ENCODE measurements at regions not wholly inside any gene's neighbourhood (a gene's known extent, or its start where the extent isn't known, plus 50 kb on each side); places are given as distances from the start of the nearest gene placed in this dataset.

DNA sequence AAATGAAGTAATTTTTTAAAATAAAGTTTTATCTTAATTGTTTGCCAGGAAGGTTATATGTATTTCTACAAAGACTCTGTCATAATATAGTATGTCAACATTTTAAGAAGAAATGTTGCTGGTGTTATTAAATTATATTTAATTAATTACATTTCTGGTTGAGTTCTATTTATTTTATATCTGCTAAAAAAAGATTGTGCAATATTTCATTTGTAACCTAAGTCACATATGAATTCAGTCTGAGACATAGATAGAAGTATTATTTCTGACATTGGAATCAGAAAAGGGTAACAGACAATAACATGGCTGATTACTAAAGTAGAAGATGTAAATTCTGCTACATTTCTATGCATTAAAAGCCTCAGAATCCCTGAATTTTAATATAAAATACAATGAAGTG is 1985.1 kb downstream of the C4orf33 start:
- no peak for FAIRE-seq

DNA sequence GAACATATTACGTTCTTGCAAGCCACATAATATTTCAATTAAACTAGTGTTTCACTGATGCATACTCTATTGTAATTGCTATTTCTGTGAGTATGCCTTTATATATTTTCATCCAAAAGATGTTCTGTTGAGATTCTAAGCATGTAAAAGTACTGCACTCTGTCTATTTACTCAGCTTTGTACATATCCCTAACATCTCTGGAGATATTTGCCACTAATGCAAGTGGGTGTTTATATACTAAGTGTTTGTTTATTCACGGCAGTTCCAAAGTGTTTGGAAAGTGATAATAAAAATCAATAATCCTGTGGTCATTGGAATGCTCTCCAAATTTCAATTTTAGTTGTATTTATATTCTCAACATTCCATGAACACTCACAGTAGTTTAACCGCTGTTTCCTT is 1989.0 kb downstream of the C4orf33 start:
- DNase-seq (ENCODE audit: insufficient read length, low spot score) = no peak
- no peak for FAIRE-seq

More for the DNA sequence above, 1985.1 kb downstream of the C4orf33 start:
- DNase-seq (ENCODE audit: insufficient read length, low spot score) = no peak

DNA sequence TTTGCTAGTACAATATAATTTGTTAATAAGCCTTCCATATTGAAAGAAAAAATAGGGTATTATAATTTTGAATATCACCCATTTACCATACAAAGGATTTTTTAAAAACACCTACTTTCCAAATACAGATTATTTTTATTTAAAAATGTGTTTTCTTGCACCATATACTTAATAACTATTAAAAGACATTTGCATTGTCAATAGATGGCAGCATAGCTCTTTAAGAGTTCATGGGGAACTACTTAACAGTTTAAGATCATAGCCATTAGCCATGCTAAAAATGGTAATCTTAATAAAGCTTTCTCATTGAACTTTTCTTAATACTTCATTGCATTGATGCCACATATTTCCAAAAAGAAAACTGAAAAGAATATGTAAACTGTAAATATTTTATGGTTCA is 1995.9 kb downstream of the C4orf33 start:
- no peak for FAIRE-seq

DNA sequence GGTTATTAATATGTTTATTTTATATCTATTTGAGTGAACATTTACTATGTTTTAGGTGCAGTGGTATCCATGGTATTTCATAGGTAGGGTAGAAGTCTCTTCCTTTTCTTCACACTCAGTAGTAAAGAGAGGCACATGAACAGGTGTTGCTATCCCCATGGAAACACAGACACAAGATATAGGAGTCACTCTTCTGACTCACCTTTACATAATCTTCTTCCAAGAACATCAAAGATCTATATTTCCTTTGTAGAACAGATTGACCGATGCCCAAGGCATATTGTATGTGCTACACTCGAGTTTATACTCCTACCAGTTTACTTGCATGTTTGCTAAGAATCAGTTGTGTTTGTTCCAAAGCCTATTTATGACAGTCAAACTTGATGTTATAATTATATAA is 1997.4 kb downstream of the C4orf33 start:
- FAIRE-seq (no peak), DNase-seq (ENCODE audit: insufficient read length, low spot score) (no peak)

More for the DNA sequence above, 1995.9 kb downstream of the C4orf33 start:
- no peak for DNase-seq (ENCODE audit: insufficient read length, low spot score)

DNA sequence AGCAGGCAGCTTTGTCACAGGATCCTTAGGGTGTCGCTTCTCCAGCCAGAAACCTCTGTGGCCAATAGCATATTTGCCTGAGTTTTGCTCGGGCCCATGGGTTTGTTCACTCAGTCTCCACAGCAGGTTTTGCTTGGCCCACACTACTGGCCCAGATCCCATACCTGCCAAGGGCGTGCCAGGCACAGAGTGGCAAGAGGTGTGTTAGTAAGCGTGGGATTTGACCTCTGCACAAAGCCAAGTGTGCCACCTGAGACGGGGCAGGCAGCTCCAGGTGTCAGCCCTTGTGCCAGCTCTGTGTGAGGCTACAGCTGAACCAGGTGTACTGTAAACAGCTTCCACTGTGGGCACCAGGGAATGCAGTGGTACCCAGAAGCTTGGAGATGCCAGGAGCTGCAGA is 2003.0 kb downstream of the C4orf33 start:
- no peak for DNase-seq (ENCODE audit: insufficient read length, low spot score)
- FAIRE-seq = no peak

DNA sequence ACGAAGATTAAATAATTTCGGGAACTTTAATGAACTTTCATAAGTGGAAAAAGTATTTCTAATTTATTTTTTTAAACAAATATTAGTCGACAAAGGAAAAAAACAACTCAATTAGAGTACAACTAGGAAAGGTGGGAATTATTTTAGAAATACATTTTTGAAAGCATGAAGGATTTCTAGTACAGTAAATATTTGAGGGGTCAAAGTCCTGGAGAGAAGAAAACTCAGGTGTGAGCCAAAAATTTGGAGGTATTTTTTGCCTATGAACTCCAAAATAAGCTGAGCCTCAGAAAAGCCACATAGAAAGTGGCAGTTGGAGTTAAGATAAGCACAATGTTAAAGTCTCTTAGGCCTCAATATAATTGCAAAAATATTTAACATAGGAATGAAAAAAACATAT is 2017.3 kb downstream of the C4orf33 start:
- no peak for DNase-seq (ENCODE audit: insufficient read length, low spot score)
- FAIRE-seq = no peak

DNA sequence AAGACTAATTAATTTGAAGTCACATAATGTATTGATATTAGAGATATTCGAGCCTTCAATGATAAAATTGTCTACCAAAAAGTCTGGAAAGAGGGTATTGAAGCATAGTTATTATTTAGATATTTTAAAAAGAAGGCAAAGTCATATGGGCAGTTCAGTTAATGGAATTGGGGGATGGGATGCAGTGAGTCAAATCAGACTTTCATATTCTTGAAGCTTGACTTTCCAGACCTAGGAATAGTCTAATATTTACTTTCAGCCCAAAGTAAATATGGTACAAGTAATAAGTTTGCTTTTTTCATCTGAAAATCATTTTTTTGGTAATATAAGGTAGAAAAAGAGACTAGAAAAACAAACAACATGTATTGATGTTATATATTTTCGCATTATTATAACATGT is 2017.8 kb downstream of the C4orf33 start:
- FAIRE-seq = no peak
- DNase-seq (ENCODE audit: insufficient read length, low spot score) = no peak

DNA sequence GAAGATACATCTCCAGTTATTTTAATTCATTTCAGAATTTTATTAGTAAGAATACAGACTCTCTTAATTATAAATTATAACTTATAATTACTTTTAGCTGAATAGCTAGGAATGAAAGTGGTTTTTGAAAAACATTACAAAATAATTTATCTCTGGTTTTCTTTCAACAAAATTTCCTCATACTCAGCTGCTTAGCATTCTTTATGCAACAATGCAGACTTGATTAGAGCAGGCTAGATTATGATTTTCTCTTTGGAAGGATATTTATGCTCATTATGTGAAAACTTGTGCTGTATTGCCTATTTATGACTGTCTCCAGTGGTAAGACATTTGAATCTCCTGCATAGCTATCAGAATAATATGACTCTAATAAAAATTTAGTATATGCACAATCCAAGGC is 2023.7 kb downstream of the C4orf33 start:
- FAIRE-seq (no peak), DNase-seq (ENCODE audit: insufficient read length, low spot score) (no peak)

DNA sequence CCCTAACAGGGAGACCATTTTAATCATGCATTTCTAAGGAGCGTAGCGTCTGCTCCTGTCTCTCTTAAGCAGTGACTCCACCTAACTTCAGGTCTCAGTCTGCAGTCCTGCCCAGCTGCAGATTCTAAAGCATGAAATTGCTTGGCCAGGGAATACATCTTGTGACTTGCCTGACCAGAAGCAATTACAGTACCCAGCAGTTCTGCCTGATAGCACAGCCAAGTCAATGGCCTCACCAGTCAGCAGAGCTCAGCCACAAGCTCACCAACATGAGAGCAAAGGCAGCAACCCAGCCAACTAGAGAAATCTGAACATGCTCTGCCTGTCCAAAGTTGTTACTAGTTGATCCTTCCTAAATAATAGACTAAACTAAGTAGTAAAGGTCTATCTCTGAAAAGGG is 2011.9 kb upstream of the PCDH10 start:
- FAIRE-seq = no peak
- DNase-seq (ENCODE audit: insufficient read length, low spot score) = no peak

DNA sequence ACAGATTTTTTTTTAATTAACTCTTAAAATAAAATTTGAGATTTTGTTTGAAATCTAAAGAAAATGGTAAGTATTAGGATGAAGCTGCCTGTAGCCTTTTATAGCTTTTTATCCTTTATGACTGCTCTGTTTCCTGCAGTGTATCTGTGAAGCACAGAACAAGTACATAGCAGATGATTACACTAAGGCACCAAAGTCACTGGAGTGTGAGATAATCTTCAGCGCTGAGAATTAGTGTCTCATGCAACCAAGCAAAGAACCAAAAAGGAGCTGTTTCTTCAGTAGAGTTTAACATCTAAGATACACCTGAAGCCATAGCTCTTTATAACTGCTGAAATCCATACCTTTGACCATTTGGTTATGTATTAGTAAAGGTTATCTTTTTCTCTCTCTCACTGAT is 1989.8 kb upstream of the PCDH10 start:
- FAIRE-seq = no peak
- no peak for DNase-seq (ENCODE audit: insufficient read length, low spot score)

DNA sequence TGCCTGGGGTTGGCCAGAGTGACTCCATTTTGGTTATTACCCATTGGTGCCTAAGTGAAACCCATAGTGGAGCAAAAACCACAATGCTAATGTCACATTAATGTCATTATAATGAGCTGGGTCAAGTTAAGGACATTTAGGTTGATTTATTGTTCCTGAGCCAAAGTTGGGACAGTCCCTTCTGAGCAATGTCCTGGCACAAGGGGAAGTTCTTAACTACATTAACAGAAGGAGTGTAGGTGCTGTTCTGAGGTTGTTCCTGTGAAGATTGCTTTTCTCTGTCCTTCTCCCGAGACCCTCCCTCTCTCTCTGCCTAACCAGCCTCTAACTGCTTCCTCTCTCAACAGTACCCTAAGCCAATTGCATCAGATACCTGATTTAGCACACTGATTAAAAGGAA is 1956.8 kb upstream of the PCDH10 start:
- FAIRE-seq = no peak
- DNase-seq (ENCODE audit: insufficient read length, low spot score) = no peak

DNA sequence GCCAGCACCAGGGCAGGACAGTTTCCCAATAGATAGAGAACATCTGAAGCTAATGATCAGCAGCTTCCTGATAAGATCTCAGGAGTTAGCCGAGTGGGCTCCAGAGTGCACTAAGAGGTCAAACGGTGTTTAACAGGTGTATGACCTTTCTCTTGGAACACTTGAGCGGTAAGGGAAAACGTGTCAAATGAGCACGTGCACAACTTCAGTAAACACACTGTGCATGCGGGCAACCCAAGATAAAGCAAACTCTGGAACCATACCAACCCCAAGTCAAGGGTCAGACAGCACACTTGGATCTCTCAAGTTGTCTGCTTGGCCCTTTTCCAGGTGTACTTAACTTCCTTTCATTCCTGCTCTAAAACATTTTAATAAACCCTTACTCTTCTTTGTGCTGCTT is 1941.5 kb upstream of the PCDH10 start:
- FAIRE-seq = no peak
- DNase-seq (ENCODE audit: insufficient read length, low spot score) = no peak

DNA sequence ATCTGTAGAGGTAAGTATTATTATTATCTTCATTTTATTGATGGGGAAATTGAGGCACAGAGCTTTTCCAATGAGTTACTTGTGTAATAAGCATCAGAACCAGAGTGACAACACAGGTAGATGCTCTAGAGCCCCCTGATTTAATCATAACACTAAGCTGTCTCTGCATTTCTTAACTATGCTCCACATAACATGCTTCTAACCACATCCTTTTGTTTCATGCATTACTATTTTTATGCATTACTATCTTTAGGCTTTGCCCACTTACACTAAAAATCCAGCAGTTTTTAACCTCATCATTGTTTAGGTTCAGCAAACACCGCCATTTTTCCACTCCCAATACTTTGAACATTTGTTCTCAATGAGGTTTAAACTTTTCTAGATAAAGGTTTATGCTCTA is 1900.8 kb upstream of the PCDH10 start:
- FAIRE-seq (no peak), DNase-seq (ENCODE audit: insufficient read length, low spot score) (no peak)

DNA sequence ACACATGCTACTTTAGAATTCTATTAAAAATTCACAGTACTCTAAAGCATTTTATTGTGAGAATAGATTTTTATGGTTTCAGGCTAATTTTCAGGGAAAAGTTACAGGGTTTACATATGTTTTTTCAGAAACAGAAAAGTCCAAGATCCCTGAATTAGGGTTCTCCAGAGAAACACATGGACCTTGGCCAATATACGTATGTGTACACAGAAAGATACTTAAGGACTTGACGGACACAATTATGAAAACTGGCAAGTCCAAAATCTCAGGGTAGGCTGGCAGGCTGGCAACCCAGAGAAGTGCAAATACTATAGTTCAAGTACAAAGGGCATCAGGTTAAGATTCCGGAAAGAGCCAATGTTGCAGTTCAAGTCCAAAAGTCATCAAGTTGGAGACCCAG is 1897.8 kb upstream of the PCDH10 start:
- DNase-seq (ENCODE audit: insufficient read length, low spot score) (no peak), FAIRE-seq (no peak)

DNA sequence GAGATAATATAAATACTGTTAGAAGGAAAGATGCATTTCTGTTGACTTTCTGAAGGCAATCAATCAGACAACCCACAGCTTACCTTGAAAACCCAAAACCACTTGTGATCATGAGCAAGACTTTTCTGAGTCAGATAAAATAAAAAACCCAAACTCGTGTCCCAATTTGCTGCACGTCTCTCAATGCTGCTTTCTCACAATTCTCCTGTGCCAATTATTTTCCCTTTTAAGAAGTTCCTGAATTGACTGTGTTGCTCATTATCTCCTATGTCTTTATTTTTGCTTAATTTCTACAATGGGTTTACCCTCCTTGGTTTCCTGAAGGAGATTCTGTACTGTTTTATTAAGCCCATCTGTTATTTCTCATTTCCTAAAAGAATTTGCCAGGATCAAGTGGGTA is 1891.9 kb upstream of the PCDH10 start:
- FAIRE-seq (no peak), DNase-seq (ENCODE audit: insufficient read length, low spot score) (no peak)

DNA sequence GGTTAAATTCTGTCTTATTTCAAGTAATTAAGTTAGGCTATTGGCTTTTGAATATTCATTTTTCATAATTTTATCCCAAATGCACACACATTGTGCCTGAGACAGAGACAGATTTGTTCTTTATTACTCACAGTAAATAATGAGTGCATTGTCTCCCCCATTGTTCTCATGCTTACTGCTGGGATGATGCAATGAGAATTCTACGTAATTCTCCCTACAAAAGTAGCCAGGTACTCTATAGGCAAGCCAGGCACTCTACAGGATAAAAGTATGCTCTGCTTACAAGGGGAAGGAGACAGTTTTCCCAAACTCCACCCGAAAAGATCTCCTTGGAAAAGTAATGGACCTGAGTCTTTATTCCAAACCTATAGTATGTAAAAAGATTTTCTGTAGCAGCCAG is 1890.7 kb upstream of the PCDH10 start:
- FAIRE-seq (no peak), DNase-seq (ENCODE audit: insufficient read length, low spot score) (no peak)

DNA sequence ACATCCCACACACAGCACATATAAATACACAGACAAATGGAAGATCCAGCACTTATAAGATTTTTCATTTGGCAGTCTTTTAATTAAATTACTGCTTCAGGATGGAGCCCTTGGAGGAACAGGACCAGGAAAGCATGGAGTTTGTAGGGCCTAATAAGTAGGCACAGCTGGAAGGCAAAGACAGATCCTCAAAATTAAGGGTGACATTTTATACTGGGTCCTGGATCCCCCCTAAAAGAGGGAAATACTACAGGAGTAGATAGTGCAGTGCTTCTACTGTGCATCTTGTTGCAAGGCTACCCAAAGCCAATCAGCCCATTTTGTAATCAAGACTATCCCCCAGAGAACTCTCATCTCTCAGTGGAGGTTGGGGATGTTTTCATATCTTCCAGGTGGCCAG is 1860.7 kb upstream of the PCDH10 start:
- DNase-seq (ENCODE audit: insufficient read length, low spot score) (no peak), FAIRE-seq (no peak)

DNA sequence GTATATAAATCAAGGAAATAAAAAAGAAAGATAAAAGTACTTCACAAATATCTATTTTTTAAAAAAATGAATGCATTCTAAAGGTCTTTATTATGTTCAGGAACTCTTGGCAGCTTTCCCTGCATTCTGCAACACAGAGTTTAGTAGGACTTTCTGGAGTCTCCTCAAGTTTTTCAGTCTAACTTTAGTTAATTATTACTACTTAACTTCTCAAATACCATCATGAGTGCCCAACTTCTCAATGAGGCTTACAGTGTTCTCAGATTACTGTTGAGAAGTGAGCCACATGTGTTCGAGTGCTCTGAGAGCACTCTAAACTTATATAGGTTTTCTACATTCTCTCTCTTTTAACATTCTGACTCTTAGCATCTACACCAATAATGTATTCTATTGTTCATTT is 1852.9 kb upstream of the PCDH10 start:
- DNase-seq (ENCODE audit: insufficient read length, low spot score) (no peak), FAIRE-seq (no peak)

DNA sequence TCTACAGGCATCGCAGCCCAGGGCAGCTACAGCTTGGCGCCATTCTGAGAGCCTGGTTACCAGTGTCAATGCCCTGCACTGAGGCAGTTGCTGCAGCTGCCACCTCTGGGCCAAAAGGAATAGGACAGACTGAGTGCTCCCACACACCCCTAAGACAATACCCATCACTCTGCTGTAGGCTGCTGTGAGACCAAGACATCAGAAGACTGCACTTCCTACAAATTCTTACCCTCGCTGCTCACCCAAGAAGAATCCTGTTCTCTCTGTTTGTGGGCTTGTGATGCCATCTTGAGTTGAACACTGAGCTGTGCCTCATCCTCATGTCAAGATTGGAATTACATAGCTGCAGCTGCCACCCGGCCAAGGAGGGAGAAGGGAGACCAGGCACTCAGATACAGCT is 1847.0 kb upstream of the PCDH10 start:
- DNase-seq (ENCODE audit: insufficient read length, low spot score) = no peak
- no peak for FAIRE-seq

DNA sequence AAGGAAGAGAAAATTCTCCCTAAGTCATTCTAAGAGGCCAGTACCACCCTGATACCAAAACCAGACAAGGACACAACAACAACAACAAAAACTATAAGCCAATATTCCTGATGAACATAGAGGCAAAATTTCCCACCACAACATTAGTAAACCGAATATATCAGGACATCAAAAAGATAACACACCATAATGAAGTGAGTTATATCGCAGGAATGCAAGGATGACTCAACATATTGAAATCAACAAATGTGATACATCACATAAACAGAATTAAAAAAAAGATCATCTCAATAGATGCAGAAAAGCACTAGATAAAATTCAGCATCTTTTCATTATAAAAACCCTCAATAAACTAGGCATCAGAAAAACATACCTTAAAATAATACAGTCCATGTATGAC is 1844.4 kb upstream of the PCDH10 start:
- DNase-seq (ENCODE audit: insufficient read length, low spot score) = no peak
- FAIRE-seq = no peak

DNA sequence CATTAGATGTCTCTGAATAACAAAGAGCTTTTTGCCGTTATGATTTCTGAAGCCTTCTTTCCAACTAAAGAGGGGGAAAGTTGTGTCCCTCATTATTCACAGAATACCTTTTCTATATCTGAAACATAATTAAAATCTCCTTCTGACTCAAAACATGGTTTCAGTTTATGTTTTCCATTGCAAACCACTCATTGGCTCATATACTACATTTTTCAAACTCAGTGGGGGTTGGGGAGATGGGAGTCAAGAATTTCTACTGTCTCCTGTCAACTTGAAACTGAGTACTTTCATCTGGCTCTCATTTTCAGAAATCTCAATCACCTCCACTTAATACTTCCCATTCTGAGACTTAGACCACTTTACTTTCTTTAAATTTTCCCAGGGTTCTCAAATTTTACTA is 1839.5 kb upstream of the PCDH10 start:
- no peak for FAIRE-seq

DNA sequence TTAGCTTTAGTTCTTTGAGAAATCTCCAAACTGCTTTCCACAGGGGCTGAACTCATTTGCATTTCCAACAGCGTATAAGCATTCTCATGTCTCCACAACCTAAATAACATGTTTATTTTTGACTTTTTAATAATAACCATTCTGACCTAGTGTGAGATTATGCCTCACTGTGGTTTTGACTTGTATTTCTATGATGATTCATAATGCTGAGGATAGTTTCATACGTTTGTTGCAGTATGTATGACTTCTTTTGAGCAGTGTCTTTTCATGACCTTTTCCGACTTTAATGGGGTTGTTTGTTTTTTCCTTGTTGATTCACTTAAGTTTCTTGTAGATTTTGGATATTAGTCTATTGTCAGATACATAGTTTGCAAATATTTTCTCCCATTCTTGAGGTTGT is 1833.0 kb upstream of the PCDH10 start:
- FAIRE-seq (no peak), DNase-seq (ENCODE audit: insufficient read length, low spot score) (no peak)

More for the DNA sequence above, 1839.5 kb upstream of the PCDH10 start:
- no peak for DNase-seq (ENCODE audit: insufficient read length, low spot score)

DNA sequence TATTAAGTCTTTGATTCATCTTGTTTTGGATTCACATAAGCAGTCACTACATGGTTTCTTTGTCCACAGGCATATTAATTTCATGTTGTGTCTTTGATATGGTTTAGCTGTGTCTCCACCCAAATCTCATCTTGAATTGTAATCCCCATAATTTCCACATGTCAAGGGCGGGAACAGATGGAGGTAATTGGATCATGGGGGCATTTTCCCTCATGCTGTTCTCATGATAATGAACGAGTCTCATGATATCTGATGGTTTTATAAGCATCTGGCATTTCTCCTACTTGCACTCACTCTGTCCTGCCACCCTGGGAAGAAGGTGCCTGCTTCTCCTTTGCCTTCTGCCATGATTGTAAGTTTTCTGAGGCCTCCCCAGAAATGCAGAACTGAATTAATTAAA is 1811.2 kb upstream of the PCDH10 start:
- DNase-seq (ENCODE audit: insufficient read length, low spot score) = no peak
- no peak for FAIRE-seq

DNA sequence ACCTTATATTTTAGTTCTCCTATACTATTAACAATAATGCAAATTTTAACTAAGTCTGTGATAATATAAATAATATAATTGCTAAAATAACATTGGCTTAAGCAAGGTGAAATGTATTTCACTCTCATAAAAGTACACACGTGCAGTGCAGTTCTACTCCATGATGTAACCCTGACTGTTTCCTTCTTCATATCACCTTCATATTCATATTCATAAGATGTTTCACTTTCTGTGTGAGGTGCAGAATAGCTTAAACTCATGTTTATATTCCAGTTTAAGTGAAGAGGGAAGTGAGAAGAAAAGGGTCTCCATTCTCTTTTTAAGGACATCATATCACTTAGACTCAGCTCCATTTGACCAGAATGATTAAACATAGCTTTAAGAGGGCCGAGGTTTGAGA is 1810.0 kb upstream of the PCDH10 start:
- DNase-seq (ENCODE audit: insufficient read length, low spot score) (no peak), FAIRE-seq (no peak)
